Ishikawa (cell line): ENCODE measurements at regions not wholly inside any gene's neighbourhood (a gene's known extent, or its start where the extent isn't known, plus 50 kb on each side); places are given as distances from the start of the nearest gene placed in this dataset.

Source experiments
- CREB1 ChIP-seq: IDR thresholded peaks from 2 replicates; pipeline ENCODE4 v1.6.1; 2012; ENCODE audit warnings: low read depth
- EGR1 ChIP-seq: IDR thresholded peaks from 2 replicates; pipeline ENCODE4 v1.6.1; 2012
- NFIC ChIP-seq: IDR thresholded peaks from 2 replicates; pipeline ENCODE4 v1.6.1; 2012
- RAD21 ChIP-seq: IDR thresholded peaks from 2 replicates; pipeline ENCODE4 v1.6.1; 2012; ENCODE audit warnings: low read depth
- REST ChIP-seq: IDR thresholded peaks from 2 replicates; pipeline ENCODE4 v1.6.1; 2012; ENCODE audit warnings: low read depth, mild to moderate bottlenecking
- TAF1 ChIP-seq: IDR thresholded peaks from 2 replicates; pipeline ENCODE4 v1.6.1; 2012; ENCODE audit warnings: low read depth, mild to moderate bottlenecking
- TEAD4 ChIP-seq: IDR thresholded peaks from 2 replicates; pipeline ENCODE4 v1.6.1; 2012
- YY1 ChIP-seq: IDR thresholded peaks from 2 replicates; pipeline ENCODE4 v1.6.1; 2012; ENCODE audit warnings: low read depth

GRCh38 chr2:33723329-33723728 is 124.2 kb upstream of the FAM98A start:
- no peak for TF ChIP-seq TAF1
- TF ChIP-seq TEAD4: no peak
- TF ChIP-seq EGR1: no peak
- no peak for TF ChIP-seq REST
- TF ChIP-seq CREB1: no peak
- TF ChIP-seq YY1: no peak
- no peak for TF ChIP-seq NFIC
- no peak for TF ChIP-seq RAD21
